C4-2B (cell line): ENCODE measurements at regions not wholly inside any gene's neighbourhood (a gene's known extent, or its start where the extent isn't known, plus 50 kb on each side); places are given as distances from the start of the nearest gene placed in this dataset.

ENCODE experiments used
- H3K27ac ChIP-seq: fragments of 450-650 bp; 2 replicates; pipeline ENCODE4 v1.5.1; 2017
- CTCF ChIP-seq: fragments of 450-650 bp; conservative IDR thresholded peaks from 2 replicates; pipeline ENCODE4 v1.5.1; 2017; ENCODE audit warnings: mild to moderate bottlenecking
- ZFX ChIP-seq: fragments of 450-650 bp; IDR thresholded peaks from 2 replicates; pipeline ENCODE4 v1.6.1; 2017

- H3K27ac ChIP-seq = no peak overlapping the region
- TF ChIP-seq CTCF (no peak), ZFX (no peak)
Measured at GRCh38 chr17:65366102-65366844, 195.2 kb downstream of the AXIN2 start.

DNA sequence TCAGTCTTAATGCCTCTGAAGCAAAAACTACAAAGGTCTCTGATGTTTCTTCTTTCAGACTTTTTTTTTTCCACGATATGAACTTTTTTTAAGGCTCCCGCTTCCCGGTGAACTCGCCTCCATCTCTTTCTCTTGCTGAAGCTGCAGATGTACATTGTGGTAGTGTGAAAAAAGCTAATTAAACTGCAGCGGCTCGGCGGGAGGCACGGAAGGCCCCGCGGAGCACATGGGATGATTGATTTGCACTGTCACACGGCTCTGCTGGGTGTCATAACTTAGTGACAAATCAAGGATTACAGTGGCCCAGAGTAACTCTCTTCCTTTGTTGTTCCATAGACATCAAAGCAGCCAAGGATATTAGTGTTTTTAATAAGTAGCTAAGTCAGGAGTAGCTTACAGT is 196.3 kb downstream of the AXIN2 start:
- TF ChIP-seq ZFX = no peak
- TF ChIP-seq CTCF = no peak
- H3K27ac ChIP-seq = no peak overlapping the region

DNA sequence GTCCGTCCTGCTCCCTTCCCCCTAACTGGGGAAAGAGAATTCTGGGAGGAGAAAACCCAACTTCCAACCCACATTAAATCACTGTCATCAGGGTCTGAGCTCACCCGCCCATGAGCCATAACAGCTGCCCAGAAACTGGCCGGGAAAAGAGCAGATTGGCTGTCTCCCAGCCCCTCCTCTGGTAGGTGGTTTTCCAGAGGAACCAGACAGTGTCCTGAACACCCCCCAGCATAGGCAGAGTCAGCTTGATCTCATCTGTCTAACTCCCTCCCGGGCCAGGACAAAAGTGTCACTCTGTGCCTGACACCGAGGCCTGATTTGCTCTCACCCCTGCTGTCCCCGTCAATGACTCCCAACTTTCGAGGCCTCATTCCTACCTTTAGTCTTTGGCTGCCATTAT is 197.0 kb downstream of the AXIN2 start:
- TF ChIP-seq ZFX (no peak), CTCF (no peak)
- H3K27ac ChIP-seq = no peak overlapping the region

GRCh38 chr17:65362826-65363225 is 198.6 kb downstream of the AXIN2 start:
- no peak overlapping the region for H3K27ac ChIP-seq
- TF ChIP-seq CTCF = no peak
- TF ChIP-seq ZFX = no peak

GRCh38 chr17:65360961-65361552 is 200.4 kb downstream of the AXIN2 start:
- no peak overlapping the region for H3K27ac ChIP-seq
- no peak for TF ChIP-seq CTCF
- TF ChIP-seq ZFX = no peak

DNA sequence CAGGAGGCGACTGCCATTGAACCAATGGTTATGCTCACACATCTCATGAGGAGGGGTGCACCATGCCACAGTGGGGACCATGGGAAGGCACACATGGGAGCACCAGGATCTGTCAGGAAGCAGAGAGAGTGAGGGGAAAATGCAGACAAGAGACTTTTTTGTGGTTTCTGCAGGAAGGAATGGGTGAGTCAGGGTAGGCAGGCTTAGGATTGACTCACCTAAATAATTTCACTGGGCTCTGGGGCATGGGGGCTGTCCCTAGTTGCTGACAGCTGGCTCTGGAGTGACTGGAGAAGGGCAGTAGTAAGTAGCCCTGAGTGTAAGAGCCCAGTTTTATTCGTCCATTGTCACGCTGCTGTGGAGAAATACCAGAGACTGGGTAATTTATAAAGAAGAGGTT is 202.4 kb downstream of the AXIN2 start:
- H3K27ac ChIP-seq = no peak overlapping the region
- TF ChIP-seq CTCF (no peak), ZFX (no peak)

DNA sequence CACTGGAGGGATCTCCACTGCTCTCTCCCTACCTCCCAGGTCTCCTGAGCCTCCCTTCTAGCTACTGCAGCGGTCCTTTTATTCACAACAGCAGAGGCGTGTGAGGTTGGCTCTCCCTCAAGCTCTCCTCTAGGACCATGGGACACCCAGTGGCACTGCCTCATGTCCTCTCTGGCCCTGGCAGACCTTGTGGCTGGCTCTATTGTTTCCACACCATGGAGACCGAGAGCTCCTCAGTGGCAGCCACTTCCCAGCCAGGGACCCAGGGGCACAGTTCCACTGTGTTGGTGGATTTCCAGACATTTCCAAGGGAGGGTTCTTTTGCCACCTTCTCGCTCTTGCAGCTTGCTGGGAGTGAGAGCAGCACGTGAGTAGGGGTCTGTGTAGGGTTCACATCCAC is 204.9 kb downstream of the AXIN2 start:
- H3K27ac ChIP-seq = no peak overlapping the region
- TF ChIP-seq ZFX = no peak
- no peak for TF ChIP-seq CTCF
